Fibroblast of mammary gland (primary cell): ENCODE measurements at regions not wholly inside any gene's neighbourhood (a gene's known extent, or its start where the extent isn't known, plus 50 kb on each side); places are given as distances from the start of the nearest gene placed in this dataset.
A peak's percentile ranks its signal among the peaks of the same experiment; 100 is the strongest.

Source experiments
- DNase-seq: peaks from one replicate; pipeline ENCODE4 v3.0.0-alpha.2; 2010; ENCODE audit warnings: low read depth
- H3K4me3 ChIP-seq: 2 replicates; pipeline ENCODE4 v1.5.1; 2011; ENCODE audit warnings: low read depth, mild to moderate bottlenecking, low read length, moderate library complexity; ENCODE audit not compliant: control insufficient read depth
- TF ChIP-seq, protein P1 (sequence below): conservative IDR thresholded peaks from 2 replicates; pipeline ENCODE4 v1.5.1; 2011; ENCODE audit warnings: low read depth, low read length, inconsistent platforms; ENCODE audit not compliant: control insufficient read depth, insufficient read depth

DNA sequence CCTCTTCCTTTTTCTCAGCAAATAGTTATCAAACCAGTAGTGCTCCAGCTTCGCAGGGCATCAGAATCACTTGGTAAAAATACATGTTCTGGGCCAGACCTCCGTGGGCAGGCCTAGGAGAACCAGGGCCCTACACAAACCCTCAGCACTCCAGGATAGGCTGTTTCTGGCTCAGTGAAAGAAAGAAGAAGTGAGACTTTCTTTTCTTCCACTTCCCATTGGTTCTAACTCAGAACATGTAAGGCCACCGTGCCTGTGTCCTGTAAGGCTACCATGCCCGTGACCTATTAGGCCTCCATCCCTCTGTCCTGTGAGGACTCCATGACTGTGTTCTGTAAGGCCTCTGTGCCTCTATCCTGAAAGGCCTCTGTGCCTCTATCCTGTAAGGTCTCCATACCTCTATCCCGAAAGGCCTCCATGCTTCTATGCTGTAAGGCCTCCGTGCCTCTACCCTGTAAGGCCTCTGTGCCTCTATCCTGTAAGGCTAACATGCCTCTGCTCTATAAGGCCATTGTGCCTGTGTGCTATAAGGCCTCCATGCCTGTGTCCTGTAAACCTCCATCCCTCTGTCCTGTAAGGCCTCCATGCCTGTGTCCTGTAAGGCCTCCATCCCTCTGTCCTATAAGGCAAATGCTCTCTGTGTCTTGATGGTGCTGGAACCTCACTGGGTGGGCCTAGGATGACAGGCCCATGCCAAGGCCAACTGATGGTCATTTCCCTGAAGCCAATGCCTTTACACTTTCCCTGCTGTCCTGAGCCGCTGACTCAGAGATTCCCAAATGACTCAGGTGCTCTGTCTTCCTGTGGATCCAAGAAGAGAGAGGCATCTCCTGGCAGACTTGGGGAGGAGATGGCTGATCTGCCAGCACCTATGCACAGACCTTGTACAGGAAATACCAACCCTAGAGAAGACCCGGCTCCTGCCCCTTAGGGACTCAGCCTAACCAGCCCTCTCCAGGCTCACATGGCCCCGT is 96.6 kb upstream of the CACUL1 start:
- peak; percentile 25 for DNase-seq
- TF ChIP-seq, protein P1, sequence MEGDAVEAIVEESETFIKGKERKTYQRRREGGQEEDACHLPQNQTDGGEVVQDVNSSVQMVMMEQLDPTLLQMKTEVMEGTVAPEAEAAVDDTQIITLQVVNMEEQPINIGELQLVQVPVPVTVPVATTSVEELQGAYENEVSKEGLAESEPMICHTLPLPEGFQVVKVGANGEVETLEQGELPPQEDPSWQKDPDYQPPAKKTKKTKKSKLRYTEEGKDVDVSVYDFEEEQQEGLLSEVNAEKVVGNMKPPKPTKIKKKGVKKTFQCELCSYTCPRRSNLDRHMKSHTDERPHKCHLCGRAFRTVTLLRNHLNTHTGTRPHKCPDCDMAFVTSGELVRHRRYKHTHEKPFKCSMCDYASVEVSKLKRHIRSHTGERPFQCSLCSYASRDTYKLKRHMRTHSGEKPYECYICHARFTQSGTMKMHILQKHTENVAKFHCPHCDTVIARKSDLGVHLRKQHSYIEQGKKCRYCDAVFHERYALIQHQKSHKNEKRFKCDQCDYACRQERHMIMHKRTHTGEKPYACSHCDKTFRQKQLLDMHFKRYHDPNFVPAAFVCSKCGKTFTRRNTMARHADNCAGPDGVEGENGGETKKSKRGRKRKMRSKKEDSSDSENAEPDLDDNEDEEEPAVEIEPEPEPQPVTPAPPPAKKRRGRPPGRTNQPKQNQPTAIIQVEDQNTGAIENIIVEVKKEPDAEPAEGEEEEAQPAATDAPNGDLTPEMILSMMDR: no peak

DNA sequence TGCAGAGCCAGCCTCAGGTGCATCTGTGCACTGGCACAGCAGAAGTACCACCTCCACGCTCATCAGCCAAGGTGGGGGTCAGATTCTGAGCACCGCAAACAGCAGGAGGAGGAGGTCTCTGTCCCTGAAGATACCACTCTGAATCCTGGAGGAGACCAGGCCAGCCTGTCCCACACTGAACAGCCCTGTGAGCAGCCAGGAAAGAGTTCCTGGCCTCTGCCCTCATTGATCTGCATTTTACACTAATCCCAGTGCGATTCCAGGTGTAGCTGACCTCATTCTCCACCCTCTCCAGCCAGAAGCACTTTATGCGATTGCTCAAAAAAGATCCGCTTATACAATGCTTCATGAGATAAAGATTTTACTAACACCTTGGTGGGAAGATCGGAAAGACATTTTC is 99.1 kb upstream of the CACUL1 start:
- no peak for DNase-seq
- H3K4me3 ChIP-seq: no peak overlapping the region
- TF ChIP-seq, protein P1: no peak

More for the DNA sequence above, 96.6 kb upstream of the CACUL1 start:
- no peak overlapping the region for H3K4me3 ChIP-seq

DNA sequence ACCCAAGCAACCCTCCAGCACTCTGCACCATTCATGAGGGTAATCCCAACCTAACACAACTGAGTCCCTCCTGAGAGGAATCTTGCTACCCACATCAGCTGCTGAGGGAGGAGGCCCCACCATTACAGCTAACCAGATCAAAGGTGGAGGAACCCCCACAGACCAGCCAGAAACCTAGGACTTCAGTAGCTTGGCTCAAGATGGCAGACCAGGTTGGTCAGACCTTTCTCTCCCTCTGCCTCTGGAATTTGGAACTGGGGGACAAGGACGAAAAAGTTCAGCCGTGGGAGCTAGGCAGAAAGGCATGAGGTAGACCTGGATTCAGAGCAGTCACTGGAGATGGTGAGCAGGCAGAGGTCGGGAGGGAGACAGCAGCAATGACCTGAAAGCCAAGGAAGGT is 101.3 kb upstream of the CACUL1 start:
- no peak overlapping the region for H3K4me3 ChIP-seq

DNA sequence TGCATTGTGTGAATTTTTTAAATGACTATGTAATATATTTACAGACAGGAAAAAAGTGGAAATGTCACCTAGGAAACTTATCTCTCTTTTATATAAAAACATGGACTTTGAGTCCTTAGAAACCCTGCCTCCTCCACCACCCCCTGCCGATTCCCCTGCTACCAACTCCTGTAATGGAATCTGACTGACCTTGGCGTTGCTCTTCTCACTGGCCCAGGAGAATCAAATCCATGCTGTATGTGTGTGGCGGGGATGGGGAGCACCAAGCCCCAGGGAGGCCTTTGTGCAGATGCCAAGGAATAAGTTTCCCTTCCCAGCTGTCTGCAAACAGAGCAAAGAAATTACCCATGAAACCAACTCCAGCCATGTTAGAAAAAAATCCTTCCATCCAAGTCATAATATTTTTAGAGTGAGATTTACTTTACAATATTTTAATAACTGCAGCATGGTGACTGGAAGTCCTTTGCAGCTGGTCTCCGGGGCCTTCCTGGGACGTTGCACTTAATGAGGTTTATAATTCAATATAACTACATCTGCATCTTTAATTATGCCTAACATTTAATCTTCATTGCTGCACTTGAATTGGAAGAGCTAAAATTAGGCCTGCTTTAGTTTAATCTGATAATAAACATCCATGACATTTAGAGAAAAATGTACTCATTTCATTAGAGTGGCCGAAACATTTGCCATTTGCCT is 111.4 kb upstream of the CACUL1 start:
- H3K4me3 ChIP-seq: no peak overlapping the region
- TF ChIP-seq, protein P1: no peak
- no peak for DNase-seq

More for the DNA sequence above, 101.3 kb upstream of the CACUL1 start:
- no peak for DNase-seq
- TF ChIP-seq, protein P1: no peak

DNA sequence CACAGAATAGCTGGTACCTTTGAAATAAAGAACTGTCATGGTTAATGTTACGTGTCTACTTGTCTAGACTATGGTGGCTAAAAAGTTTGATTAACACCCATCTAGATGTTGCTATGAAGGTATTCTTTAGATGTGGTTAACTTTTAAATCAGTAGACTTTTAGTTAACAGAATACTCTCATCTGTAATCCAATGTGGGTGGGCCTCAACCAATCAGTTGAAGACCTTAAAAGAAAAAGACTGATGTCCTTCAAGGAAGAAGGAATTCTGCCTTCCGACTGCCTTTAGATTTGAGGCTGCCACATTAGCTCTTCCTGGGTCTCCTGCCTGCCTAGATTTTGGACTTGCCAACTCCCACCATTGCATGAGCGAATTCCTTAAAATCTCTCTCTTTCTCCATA is 113.0 kb upstream of the CACUL1 start:
- TF ChIP-seq, protein P1: no peak
- no peak overlapping the region for H3K4me3 ChIP-seq
- no peak for DNase-seq

DNA sequence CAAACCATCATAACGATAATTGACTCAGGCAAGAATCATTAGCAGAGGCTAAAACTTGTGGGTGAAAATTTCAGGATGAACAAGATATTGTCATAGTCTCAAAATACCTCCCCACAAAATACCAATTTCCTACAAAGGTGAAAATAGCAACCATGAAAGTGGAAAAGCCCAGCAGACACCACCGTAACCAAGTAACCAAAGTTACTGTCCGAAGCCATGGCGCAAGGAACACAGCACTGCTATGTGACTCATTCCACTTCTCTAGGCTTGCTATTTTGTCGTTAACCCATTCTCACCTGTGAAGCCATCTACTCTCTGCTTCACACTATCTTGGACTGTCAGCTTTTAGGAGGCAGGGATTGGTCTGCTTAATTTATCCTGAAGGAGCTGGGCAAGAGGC is 113.8 kb upstream of the CACUL1 start:
- TF ChIP-seq, protein P1: no peak
- H3K4me3 ChIP-seq: no peak overlapping the region
- no peak for DNase-seq
